Fibroblast of the aortic adventitia (primary cell): ENCODE measurements at regions not wholly inside any gene's neighbourhood (a gene's known extent, or its start where the extent isn't known, plus 50 kb on each side); places are given as distances from the start of the nearest gene placed in this dataset.

ENCODE experiments used
- DNase-seq: peaks from one replicate; pipeline ENCODE4 v3.0.0-alpha.2; 2010; ENCODE audit warnings: low read depth
- H3K4me3 ChIP-seq: 2 replicates; pipeline ENCODE4 v1.5.1; 2011; ENCODE audit warnings: low read depth, mild to moderate bottlenecking, control low read depth, low read length, moderate library complexity
- TF ChIP-seq, protein P1 (sequence below): IDR thresholded peaks from 2 replicates; pipeline ENCODE4 v1.5.1; 2011; ENCODE audit warnings: mild to moderate bottlenecking, low read length, control low read depth, inconsistent platforms; ENCODE audit not compliant: insufficient read depth

DNA sequence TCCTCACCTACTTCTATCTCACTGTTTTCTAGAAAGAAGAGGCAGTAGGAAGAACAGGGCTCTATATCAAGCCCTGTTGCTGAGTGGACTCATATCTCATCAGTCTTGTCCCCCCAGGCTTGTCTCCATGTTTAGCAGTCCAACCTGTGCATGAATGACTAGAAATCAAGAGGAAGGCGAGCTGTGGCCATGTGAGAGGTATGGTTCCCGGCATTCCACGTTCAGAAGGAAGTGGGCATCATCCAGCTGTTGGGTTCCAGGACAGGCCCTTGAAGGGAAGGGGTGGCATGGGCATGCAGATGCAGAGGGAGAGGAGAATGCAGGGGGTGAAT is 176.6 kb downstream of the MRPL14 start:
- no peak for DNase-seq
- TF ChIP-seq, protein P1, sequence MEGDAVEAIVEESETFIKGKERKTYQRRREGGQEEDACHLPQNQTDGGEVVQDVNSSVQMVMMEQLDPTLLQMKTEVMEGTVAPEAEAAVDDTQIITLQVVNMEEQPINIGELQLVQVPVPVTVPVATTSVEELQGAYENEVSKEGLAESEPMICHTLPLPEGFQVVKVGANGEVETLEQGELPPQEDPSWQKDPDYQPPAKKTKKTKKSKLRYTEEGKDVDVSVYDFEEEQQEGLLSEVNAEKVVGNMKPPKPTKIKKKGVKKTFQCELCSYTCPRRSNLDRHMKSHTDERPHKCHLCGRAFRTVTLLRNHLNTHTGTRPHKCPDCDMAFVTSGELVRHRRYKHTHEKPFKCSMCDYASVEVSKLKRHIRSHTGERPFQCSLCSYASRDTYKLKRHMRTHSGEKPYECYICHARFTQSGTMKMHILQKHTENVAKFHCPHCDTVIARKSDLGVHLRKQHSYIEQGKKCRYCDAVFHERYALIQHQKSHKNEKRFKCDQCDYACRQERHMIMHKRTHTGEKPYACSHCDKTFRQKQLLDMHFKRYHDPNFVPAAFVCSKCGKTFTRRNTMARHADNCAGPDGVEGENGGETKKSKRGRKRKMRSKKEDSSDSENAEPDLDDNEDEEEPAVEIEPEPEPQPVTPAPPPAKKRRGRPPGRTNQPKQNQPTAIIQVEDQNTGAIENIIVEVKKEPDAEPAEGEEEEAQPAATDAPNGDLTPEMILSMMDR, result no peak

GRCh38 chr6:43950051-43950605 is 177.1 kb downstream of the MRPL14 start:
- TF ChIP-seq, protein P1, result no peak
- H3K4me3 ChIP-seq, result no peak overlapping the region
- no peak for DNase-seq

More for the DNA sequence above, 176.6 kb downstream of the MRPL14 start:
- no peak overlapping the region for H3K4me3 ChIP-seq

DNA sequence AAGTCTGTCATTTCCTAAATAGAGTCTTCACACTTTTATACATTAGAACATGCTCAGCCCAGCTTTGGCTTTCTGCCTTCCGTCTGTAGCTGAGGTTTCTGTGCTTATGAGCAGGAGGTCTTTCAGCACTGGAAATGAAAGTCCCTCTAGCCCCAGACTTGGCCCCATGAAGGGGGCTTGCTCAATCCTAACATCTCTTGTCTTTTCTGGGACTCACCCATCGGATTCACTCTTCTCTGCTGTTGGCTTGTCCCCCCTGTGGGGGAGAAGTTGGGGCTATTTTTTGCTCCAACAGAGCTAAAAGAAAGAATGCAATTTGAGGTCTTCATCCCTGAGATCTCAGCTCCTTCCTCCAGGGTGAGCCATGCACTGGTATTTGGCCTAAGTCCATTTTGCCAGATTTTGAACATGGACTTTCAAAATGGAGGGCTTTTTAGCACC is 177.7 kb downstream of the MRPL14 start:
- DNase-seq, result no peak
- TF ChIP-seq, protein P1, result no peak
- H3K4me3 ChIP-seq, result no peak overlapping the region

GRCh38 chr6:43948527-43949485 is 178.4 kb downstream of the MRPL14 start:
- H3K4me3 ChIP-seq, result no peak overlapping the region
- peak; percentile 30 for DNase-seq
- TF ChIP-seq, protein P1, result no peak

DNA sequence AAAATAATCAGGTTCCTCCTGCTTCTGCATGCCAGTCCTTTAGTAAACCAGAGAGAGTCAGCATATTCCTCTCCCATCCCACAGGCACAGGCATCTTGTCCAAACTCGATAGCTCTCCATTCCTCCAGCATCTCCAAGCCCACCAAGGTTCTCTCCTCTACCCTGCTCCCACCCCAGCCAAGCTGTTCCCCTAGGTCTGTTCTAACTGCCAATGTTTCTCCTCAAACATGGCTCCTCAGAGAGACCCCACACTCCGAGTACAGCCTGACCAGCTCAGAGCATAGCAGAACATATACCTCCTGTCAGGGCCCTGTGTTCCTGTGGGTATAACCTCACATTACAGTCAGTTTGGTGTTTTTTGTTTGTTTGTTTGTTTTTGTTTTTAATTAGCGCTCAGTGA is 177.8 kb downstream of the VEGFA start:
- TF ChIP-seq, protein P1, result no peak
- no peak for DNase-seq
- H3K4me3 ChIP-seq, result no peak overlapping the region

DNA sequence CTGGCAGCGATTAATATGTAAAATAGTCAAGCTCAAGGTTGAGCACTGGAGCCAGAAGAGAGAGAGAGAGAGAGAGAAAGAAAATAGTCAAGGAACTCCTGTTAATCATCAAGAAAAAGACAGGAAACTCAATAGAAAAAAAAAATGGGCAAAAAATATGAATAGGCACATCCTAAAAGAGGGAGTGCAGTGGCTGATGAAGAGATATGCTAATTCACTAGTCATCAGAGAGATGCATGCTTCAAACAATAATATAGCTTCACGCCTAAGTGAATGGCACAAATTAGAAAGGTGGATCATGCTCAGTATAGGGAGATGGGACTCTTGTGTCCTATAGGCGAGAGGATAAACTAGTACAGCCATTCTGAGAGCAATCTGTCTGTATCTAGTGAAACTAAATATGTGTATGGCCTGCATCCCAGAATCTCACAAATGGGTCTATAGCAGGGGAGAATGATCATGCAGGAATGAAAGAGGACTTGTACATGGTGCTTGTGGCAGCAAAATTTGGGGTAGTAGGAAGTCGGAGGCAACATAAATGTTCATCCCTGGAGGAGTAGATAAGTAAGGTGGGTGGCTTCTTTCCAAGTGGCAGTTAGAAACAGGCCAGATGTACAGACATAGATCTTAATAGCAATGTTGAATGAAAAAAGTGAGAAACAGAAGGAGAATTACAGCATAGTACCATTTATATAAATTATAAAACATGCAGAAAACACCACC is 176.8 kb downstream of the VEGFA start:
- DNase-seq, result no peak
- H3K4me3 ChIP-seq, result no peak overlapping the region
- TF ChIP-seq, protein P1, result no peak
